ENCODE measurements at regions not wholly inside any gene's neighbourhood (a gene's known extent, or its start where the extent isn't known, plus 50 kb on each side); places are given as distances from the start of the nearest gene placed in this dataset.

- DNase-seq, result no peak
Measured at GRCh38 chr2:198322275-198322674, 517.9 kb downstream of the PLCL1 start.

- DNase-seq, result no peak
Measured at GRCh38 chr2:198321522-198322088, 517.2 kb downstream of the PLCL1 start.

GRCh38 chr2:198316852-198317396, 512.5 kb downstream of the PLCL1 start:
- no peak for DNase-seq

GRCh38 chr2:198315791-198316630, 511.6 kb downstream of the PLCL1 start:
- DNase-seq, result no peak

GRCh38 chr2:198314559-198315153, 510.3 kb downstream of the PLCL1 start:
- peak; percentile 38 for DNase-seq

- DNase-seq, result no peak
Measured at GRCh38 chr2:198312596-198313483, 508.4 kb downstream of the PLCL1 start.

GRCh38 chr2:198311020-198311419, 506.6 kb downstream of the PLCL1 start:
- no peak for DNase-seq

GRCh38 chr2:198309673-198310280, 505.4 kb downstream of the PLCL1 start:
- peak; percentile 42 for DNase-seq

- DNase-seq, result no peak
Measured at GRCh38 chr2:198309081-198309480, 504.7 kb downstream of the PLCL1 start.

GRCh38 chr2:198308368-198308767, 504.0 kb downstream of the PLCL1 start:
- DNase-seq, result no peak

GRCh38 chr2:198307093-198307492, 502.7 kb downstream of the PLCL1 start:
- DNase-seq, result no peak

- DNase-seq, result no peak
Measured at GRCh38 chr2:198304859-198305258, 500.5 kb downstream of the PLCL1 start.

- no peak for DNase-seq
Measured at GRCh38 chr2:198297350-198297749, 493.0 kb downstream of the PLCL1 start.

- DNase-seq, result peak; percentile 77
Measured at GRCh38 chr2:198296665-198297308, 492.4 kb downstream of the PLCL1 start.

GRCh38 chr2:198293281-198293680, 488.9 kb downstream of the PLCL1 start:
- no peak for DNase-seq

GRCh38 chr2:198289811-198290210, 485.4 kb downstream of the PLCL1 start:
- DNase-seq, result no peak

GRCh38 chr2:198287706-198288105, 483.3 kb downstream of the PLCL1 start:
- DNase-seq, result no peak

- no peak for DNase-seq
Measured at GRCh38 chr2:198285216-198285615, 480.8 kb downstream of the PLCL1 start.

- DNase-seq, result no peak
Measured at GRCh38 chr2:198283146-198283545, 478.8 kb downstream of the PLCL1 start.

GRCh38 chr2:198282061-198282460, 477.7 kb downstream of the PLCL1 start:
- no peak for DNase-seq

- DNase-seq, result no peak
Measured at GRCh38 chr2:198280145-198280544, 475.8 kb downstream of the PLCL1 start.

GRCh38 chr2:198279026-198279425, 474.6 kb downstream of the PLCL1 start:
- no peak for DNase-seq

Data from NCI-H2171 treated with DMSO at 0.1 percent for 48 hours (cell line).